CD4-positive, CD25-positive, alpha-beta regulatory T cell (primary cell): ENCODE measurements at regions not wholly inside any gene's neighbourhood (a gene's known extent, or its start where the extent isn't known, plus 50 kb on each side); places are given as distances from the start of the nearest gene placed in this dataset.

Experiments used
- ATAC-seq, 2 donors: fragments of 150-1000 bp; cut with Tn5 transposase; one replicate each; pipeline ENCODE4 v1.10.0; 2021; ENCODE audit warnings: low read depth in 2 of 2, moderate number of reproducible peaks in 2 of 2, moderate library complexity in 1 of 2
- DNase-seq, 3 donors: peaks; one replicate each; pipeline versions ENCODE4 v3.0.0 to v3.0.0-alpha.2; 2012 to 2022; ENCODE audit warnings: mixed read lengths in 1 of 3
- H3K27ac ChIP-seq: one replicate; pipeline ENCODE4 v1.7.0; 2013; ENCODE audit warnings: mild to moderate bottlenecking, low read length; ENCODE audit not compliant: insufficient read depth, poor library complexity, severe bottlenecking
- H3K27me3 ChIP-seq: one replicate; pipeline ENCODE4 v1.7.0; 2013; ENCODE audit warnings: low read length; ENCODE audit not compliant: control insufficient read depth, insufficient read depth
- H3K36me3 ChIP-seq: one replicate; pipeline ENCODE4 v1.7.0; 2013; ENCODE audit warnings: mild to moderate bottlenecking, low read length, moderate library complexity; ENCODE audit not compliant: control insufficient read depth, insufficient read depth
- H3K4me1 ChIP-seq: 2 replicates; pipeline ENCODE4 v1.7.0; 2013; ENCODE audit warnings: mild to moderate bottlenecking, low read length; ENCODE audit not compliant: insufficient read depth, control insufficient read depth, poor library complexity, severe bottlenecking
- H3K4me3 ChIP-seq: one replicate; pipeline ENCODE4 v1.7.0; 2013; ENCODE audit warnings: low read depth, mild to moderate bottlenecking, low read length, moderate library complexity
- H3K9me3 ChIP-seq, 2 experiments: 1 replicate in 1 of 2; 2 replicates in 1 of 2; pipeline ENCODE4 v1.7.0; 2013; ENCODE audit warnings: low read length in 2 of 2, mild to moderate bottlenecking in 1 of 2, moderate library complexity in 1 of 2; ENCODE audit not compliant: control insufficient read depth in 2 of 2
- H3K27ac Mint-ChIP-seq, 3 donors: one replicate each; pipeline ENCODE4 v1.8.0; 2020 to 2022; ENCODE audit warnings: mild to moderate bottlenecking in 3 of 3, mixed read lengths in 3 of 3, moderate library complexity in 2 of 3
- H3K27me3 Mint-ChIP-seq: one replicate; pipeline ENCODE4 v1.8.0; 2022; ENCODE audit warnings: mild to moderate bottlenecking, mixed read lengths
- H3K36me3 Mint-ChIP-seq: one replicate; pipeline ENCODE4 v1.8.0; 2020; ENCODE audit warnings: mixed read lengths
- H3K4me1 Mint-ChIP-seq, 4 donors: one replicate each; pipeline ENCODE4 v1.8.0; 2020 to 2022; ENCODE audit warnings: mixed read lengths in 4 of 4, mild to moderate bottlenecking in 1 of 4
- H3K4me3 Mint-ChIP-seq, 4 donors: one replicate each; pipeline ENCODE4 v1.8.0; 2020 to 2022; ENCODE audit warnings: mild to moderate bottlenecking in 4 of 4, mixed read lengths in 4 of 4, moderate library complexity in 3 of 4
- H3K9me3 Mint-ChIP-seq, 7 donors: one replicate each; pipeline ENCODE4 v1.8.0; 2020 to 2022; ENCODE audit warnings: mixed read lengths in 7 of 7, mild to moderate bottlenecking in 3 of 7, moderate library complexity in 2 of 7

- Histone ChIP-seq H3K4me3 (no peak overlapping the region), H3K27me3 (no peaks in the 10 kb centered on the region), H3K4me1 (no peaks in the 10 kb centered on the region), H3K36me3 (no peaks in the 10 kb centered on the region), H3K9me3 (no peaks in the 10 kb centered on the region), H3K27ac (no peak overlapping the region)
- Mint-ChIP-seq H3K4me1 (no peaks in the 10 kb centered on the region), H3K36me3 (no peaks in the 10 kb centered on the region), H3K9me3 (peaks cover 0 to 12% (median 0%) of the 10 kb centered on the region in 7 donors), H3K27ac (no peak overlapping the region), H3K27me3 (no peaks in the 10 kb centered on the region), H3K4me3 (no peak overlapping the region)
- DNase-seq (no peak), ATAC-seq (no peak)
Measured at GRCh38 chr1:189606795-189607476, 870.7 kb downstream of the BRINP3 start.

DNA sequence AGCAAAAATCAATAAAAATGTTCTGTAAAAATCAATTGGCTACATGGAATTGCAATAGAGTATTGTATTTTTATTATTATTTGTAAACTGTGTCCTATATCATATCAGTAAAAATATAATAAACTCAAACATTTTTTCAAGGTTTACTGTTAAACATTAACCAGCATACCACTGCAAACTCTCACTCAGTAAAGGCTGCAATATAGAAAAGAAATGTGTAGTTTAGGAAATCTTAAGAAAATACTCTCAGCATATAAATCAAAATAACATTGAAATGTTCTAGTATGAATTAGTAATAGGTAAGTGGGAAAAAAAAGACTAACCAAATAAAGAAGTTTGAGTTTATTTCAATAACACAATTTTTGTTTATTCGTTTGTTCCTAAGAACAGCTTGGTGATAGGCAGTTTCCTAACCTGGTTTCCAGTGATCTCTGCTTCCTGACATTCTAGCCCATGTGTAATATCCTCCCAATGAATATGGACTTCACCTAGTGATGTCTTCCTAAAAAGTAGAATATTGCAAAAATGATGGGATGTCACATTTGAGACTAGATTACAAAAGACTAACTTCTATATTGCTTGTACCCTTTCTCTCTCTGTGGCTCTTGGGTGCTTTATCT, 870.1 kb downstream of the BRINP3 start:
- Mint-ChIP-seq H3K9me3 (peaks cover 0 to 12% (median 0%) of the 10 kb centered on the region in 7 donors), H3K27ac (no peak overlapping the region), H3K27me3 (no peaks in the 10 kb centered on the region), H3K4me3 (no peak overlapping the region), H3K36me3 (no peaks in the 10 kb centered on the region), H3K4me1 (no peaks in the 10 kb centered on the region)
- Histone ChIP-seq H3K9me3 (no peaks in the 10 kb centered on the region), H3K36me3 (no peaks in the 10 kb centered on the region), H3K4me3 (no peak overlapping the region), H3K4me1 (no peaks in the 10 kb centered on the region), H3K27me3 (no peaks in the 10 kb centered on the region), H3K27ac (no peak overlapping the region)
- ATAC-seq = no peak
- DNase-seq = no peak

DNA sequence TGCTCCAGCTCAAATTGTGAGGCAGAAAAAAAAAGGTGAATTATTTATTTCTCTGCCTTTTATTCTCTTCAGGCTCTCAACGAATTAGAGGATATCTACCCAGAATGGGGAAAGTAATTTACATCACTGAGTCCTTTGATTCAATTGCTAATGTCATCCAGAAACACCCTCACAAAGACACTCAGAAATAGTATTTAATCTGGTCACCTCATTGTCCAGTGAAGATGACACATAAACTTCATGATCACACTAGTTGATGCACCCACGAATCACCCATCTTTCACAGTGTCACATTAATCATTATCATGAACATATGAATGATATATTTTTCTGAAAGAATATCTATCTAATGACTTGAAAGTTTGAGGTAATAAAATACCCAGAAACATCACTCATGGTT, 868.5 kb downstream of the BRINP3 start:
- H3K9me3 ChIP-seq = no peaks in the 10 kb centered on the region
- H3K36me3 ChIP-seq = no peaks in the 10 kb centered on the region
- no peak overlapping the region for H3K27ac ChIP-seq
- DNase-seq (no peak), ATAC-seq (no peak)
- H3K4me3 ChIP-seq = no peak overlapping the region
- no peaks in the 10 kb centered on the region for H3K27me3 Mint-ChIP-seq
- no peaks in the 10 kb centered on the region for H3K4me1 ChIP-seq
- H3K9me3 Mint-ChIP-seq = peaks cover 0 to 12% (median 0%) of the 10 kb centered on the region in 7 donors
- H3K4me3 Mint-ChIP-seq = no peak overlapping the region
- H3K27ac Mint-ChIP-seq = no peak overlapping the region
- H3K4me1 Mint-ChIP-seq = no peaks in the 10 kb centered on the region
- H3K36me3 Mint-ChIP-seq = no peaks in the 10 kb centered on the region
- H3K27me3 ChIP-seq = no peaks in the 10 kb centered on the region

- H3K9me3 Mint-ChIP-seq = peaks cover 0 to 22% (median 2%) of the 10 kb centered on the region in 7 donors
- H3K9me3 ChIP-seq = no peaks in the 10 kb centered on the region
- H3K36me3 ChIP-seq = no peaks in the 10 kb centered on the region
- DNase-seq = no peak
- H3K4me3 Mint-ChIP-seq = no peak overlapping the region
- H3K27ac ChIP-seq = no peak overlapping the region
- no peaks in the 10 kb centered on the region for H3K36me3 Mint-ChIP-seq
- no peaks in the 10 kb centered on the region for H3K27me3 ChIP-seq
- no peaks in the 10 kb centered on the region for H3K4me1 Mint-ChIP-seq
- no peak for ATAC-seq
- H3K4me3 ChIP-seq = no peak overlapping the region
- no peaks in the 10 kb centered on the region for H3K4me1 ChIP-seq
- no peak overlapping the region for H3K27ac Mint-ChIP-seq
- no peaks in the 10 kb centered on the region for H3K27me3 Mint-ChIP-seq
Measured at GRCh38 chr1:189616893-189617292, 860.8 kb downstream of the BRINP3 start.

- no peak overlapping the region for H3K4me3 ChIP-seq
- H3K27me3 Mint-ChIP-seq = no peaks in the 10 kb centered on the region
- H3K27ac ChIP-seq = no peak overlapping the region
- no peaks in the 10 kb centered on the region for H3K9me3 ChIP-seq
- H3K4me1 Mint-ChIP-seq = no peaks in the 10 kb centered on the region
- H3K36me3 Mint-ChIP-seq = no peaks in the 10 kb centered on the region
- no peaks in the 10 kb centered on the region for H3K27me3 ChIP-seq
- H3K36me3 ChIP-seq = no peaks in the 10 kb centered on the region
- H3K9me3 Mint-ChIP-seq = peaks cover 0 to 21% (median 8%) of the 10 kb centered on the region in 7 donors
- no peak for DNase-seq
- H3K4me3 Mint-ChIP-seq = no peak overlapping the region
- no peaks in the 10 kb centered on the region for H3K4me1 ChIP-seq
- ATAC-seq = no peak
- H3K27ac Mint-ChIP-seq = no peak overlapping the region
Measured at GRCh38 chr1:189619682-189620332, 857.9 kb downstream of the BRINP3 start.

DNA sequence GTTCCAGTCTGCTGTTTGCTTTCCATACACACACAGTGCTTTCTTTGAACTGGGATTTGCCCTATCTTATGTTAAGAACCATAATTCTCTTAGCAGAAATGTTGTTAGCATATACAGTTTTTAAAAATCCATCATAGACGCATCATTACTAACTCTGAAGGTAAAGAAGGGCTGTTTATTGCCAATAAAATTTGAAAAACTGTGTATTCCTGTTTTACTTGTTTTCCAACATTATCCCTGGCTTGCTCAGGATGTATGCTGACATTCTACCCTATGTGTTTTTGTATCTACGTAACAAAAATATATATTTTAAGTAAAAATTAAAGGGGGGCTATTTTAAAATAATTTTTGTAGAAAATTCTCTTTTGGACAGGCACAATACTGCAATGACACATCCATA, 857.2 kb downstream of the BRINP3 start:
- no peak overlapping the region for H3K4me3 ChIP-seq
- Mint-ChIP-seq H3K4me3 (no peak overlapping the region), H3K9me3 (peaks cover 0 to 21% (median 8%) of the 10 kb centered on the region in 7 donors), H3K27ac (no peak overlapping the region), H3K4me1 (no peaks in the 10 kb centered on the region), H3K27me3 (no peaks in the 10 kb centered on the region), H3K36me3 (no peaks in the 10 kb centered on the region)
- no peak for ATAC-seq
- no peaks in the 10 kb centered on the region for H3K9me3 ChIP-seq
- H3K27ac ChIP-seq = no peak overlapping the region
- no peaks in the 10 kb centered on the region for H3K36me3 ChIP-seq
- DNase-seq = no peak
- H3K4me1 ChIP-seq = no peaks in the 10 kb centered on the region
- H3K27me3 ChIP-seq = no peaks in the 10 kb centered on the region

- H3K36me3 ChIP-seq = no peaks in the 10 kb centered on the region
- H3K36me3 Mint-ChIP-seq = no peaks in the 10 kb centered on the region
- no peak for ATAC-seq
Measured at GRCh38 chr1:189623336-189623735, 854.3 kb downstream of the BRINP3 start.

More at GRCh38 chr1:189623336-189623735, 854.3 kb downstream of the BRINP3 start:
- Histone ChIP-seq H3K9me3 (no peaks in the 10 kb centered on the region), H3K4me3 (no peak overlapping the region), H3K27me3 (no peaks in the 10 kb centered on the region), H3K4me1 (no peaks in the 10 kb centered on the region), H3K27ac (no peak overlapping the region)
- no peak overlapping the region for H3K4me3 Mint-ChIP-seq
- DNase-seq = no peak
- H3K9me3 Mint-ChIP-seq = peaks cover 0 to 24% (median 8%) of the 10 kb centered on the region in 7 donors
- no peak overlapping the region for H3K27ac Mint-ChIP-seq
- H3K4me1 Mint-ChIP-seq = no peaks in the 10 kb centered on the region
- H3K27me3 Mint-ChIP-seq = no peaks in the 10 kb centered on the region
